ENCODE measurements at regions not wholly inside any gene's neighbourhood (a gene's known extent, or its start where the extent isn't known, plus 50 kb on each side); places are given as distances from the start of the nearest gene placed in this dataset.

DNA sequence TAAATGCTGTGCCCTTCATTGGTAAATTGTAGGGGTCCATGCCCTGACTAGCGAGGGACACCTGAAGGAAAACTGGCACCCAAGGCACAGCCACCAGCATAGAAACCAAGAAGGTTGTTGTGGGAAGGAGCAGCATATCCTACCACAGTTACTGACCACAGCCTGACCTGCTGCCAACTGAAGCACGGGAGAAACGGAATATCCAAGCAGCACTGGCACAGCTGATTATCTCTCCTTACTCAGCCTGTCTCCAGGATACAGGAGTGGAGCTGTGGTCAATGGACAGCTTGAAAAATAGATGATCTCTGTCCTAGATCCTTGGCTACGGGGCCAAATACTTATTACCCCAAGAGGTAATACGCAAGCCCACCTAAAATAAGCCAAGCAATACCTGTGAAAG, 164.5 kb downstream of the ATPSCKMT start:
- DNase-seq (ENCODE audit: low spot score) = no peak
- intact Hi-C loops (cut with DNase I) = no loop called here

DNA sequence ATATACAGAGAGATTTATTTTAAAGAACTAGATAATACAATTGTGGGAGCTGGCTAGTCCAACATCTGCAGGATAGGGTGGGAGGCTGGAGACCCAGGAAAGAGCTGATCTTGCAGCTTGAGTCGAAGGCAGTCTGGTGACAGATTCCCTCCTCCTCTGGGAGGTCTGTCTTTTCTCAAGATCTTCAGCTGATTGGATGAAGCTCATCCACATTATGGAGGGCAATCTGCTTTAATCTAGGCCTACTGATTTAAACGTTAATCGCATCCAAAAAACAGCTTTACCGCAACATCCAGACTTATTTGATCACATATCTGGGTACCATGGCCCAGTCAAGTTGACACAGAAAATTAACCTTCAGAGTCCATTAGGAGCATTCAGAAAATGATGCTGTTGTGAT, 168.1 kb downstream of the ATPSCKMT start:
- DNase-seq (ENCODE audit: low spot score) = no peak
- intact Hi-C loops (cut with DNase I) = no loop called here

- no peak for DNase-seq (ENCODE audit: low spot score)
- intact Hi-C loops (cut with DNase I) = no loop called here
These were observed 171.7 kb downstream of the ATPSCKMT start for GRCh38 chr5:10077791-10078545.

DNA sequence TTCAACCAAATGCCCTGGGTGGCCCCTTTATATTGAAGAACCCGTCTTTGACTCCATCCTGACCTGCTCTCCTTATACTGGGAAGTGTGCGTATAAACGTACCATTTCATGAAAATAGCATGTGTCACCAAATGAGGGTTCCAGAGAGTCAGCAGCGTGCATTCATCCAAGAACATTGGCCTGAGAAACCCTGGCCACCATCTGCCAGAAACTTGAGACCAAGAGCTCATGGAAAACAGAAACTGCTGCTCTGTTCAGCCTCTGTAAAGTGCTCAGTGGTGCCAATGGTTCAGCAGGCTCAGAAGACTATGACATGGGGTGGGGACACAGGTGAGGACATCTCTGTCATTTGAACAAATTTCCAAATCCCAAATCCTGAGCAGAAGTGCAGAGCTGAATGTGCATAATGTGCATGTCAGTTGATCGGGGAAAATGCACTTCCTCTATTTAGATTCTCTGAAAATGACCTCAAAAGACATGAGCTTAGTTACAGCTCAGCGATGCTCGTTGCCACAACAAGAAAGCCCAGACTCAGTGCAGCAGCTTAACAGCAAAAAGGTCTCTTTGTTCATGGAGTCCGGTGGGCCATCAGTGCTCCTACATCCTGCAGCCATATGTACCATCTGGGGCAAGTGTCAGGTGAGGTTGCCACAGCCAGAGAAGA, 176.1 kb downstream of the ATPSCKMT start:
- intact Hi-C loops (cut with DNase I) = no loop called here
- no peak for DNase-seq (ENCODE audit: low spot score)

- DNase-seq (ENCODE audit: low spot score) = no peak
- intact Hi-C loops (cut with DNase I) = no loop called here
These were observed 179.9 kb downstream of the ATPSCKMT start for GRCh38 chr5:10069637-10070313.

DNA sequence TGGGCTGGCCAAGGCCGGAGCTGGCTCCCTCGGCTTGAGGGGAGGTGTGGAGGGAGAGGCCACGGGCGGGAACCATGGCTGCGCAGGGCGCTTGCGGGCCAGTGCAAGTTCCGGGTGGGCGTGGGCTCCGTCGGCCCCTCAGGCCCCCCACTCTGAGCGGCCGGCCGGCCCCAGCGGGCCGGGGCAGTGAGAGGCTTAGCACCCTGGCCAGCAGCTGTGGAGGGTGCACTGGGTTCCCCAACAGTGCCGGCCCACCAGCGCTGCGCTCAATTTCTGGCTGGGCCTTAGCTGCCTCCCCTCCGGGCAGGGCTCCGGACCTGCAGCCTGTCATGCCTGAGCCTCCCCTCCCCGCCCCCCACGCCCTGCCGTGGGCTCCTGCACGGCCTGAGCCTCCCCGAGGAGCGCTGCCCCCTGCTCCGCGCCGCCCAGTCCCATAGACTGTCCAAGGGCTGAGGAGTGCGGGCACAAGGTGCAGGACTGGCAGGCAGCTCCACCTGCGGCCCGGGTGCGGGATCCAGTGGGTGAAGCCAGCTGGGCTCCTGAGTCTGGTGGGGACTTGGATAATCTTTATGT, 184.2 kb downstream of the ATPSCKMT start:
- intact Hi-C loops (cut with DNase I) = no loop called here
- DNase-seq (ENCODE audit: low spot score) = no peak

DNA sequence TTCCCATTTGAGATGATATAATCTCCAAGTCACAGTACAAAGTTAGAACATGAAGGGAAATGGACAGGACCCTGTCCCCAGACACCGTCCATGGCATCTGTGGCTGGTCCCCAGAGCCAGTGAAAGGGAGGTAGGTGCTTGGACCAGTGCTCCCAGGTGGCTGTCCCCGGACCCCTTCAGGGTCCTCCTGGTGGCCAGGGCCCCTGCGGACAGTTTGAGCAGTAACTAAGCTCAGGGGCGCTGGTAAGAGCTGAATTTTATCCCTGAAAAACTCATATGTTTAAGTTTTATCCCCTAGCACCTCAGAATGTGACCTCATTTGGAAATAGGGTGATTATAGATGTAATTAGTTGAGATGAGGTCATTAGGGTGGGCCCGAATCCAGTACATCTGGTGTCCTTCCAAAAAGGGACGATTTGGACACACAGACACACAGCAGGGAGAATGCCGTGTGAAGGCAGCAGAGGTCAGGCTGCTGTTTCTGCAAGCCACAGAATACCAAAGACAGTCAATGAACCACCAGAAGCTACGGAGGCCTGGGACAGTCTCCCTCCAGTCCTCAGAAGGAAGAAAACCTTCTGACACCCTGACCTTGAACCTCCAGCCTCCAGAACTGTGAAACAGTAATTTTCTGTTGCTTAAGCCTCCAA, 185.0 kb downstream of the ATPSCKMT start:
- intact Hi-C loops (cut with DNase I) = no loop called here
- no peak for DNase-seq (ENCODE audit: low spot score)

DNA sequence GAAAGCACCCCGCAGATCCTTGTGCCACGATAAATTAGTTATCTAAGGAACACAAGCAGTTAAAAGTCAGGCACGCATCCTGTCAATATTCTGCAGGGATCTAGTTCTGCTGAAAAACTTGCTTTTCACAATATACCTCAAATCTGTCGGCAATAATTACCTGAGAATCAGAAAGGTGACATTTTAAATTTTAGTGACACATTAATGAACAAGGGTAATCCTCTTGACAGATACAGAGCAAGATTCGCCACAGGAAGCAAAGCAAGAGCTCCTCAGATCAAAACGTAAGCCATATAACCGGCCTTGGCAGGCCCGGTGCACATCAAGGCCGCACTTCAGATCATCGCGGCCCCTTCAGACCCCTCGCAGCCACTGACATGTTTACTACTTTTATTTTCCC, 185.7 kb downstream of the ATPSCKMT start:
- no peak for DNase-seq (ENCODE audit: low spot score)
- intact Hi-C loops (cut with DNase I) = no loop called here

DNA sequence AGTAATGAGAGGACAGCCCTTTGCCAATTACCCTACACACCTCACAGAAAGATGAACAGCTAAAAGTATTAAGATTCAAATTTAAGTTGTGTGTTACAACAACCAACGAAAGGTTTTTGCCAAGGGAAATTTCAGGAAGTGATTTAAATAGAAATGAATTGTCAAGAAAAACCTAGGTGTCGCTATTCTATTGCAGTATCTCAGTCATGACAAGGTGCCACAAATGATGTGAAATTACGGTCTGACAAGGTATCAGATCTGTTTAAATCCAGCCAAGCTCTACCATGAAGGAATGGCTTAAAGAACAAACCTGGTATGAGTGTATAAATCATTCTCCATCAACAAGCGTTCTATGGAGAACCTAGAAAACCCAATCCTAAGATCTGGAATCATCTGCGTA, 189.7 kb downstream of the ATPSCKMT start:
- no peak for DNase-seq (ENCODE audit: low spot score)
- intact Hi-C loops (cut with DNase I) = no loop called here

- no peak for DNase-seq (ENCODE audit: low spot score)
- intact Hi-C loops (cut with DNase I) = no loop called here
These were observed 190.1 kb downstream of the ATPSCKMT start for GRCh38 chr5:10059556-10059955.

- no peak for DNase-seq (ENCODE audit: low spot score)
- intact Hi-C loops (cut with DNase I) = no loop called here
These were observed 192.3 kb downstream of the ATPSCKMT start for GRCh38 chr5:10057356-10057755.

DNA sequence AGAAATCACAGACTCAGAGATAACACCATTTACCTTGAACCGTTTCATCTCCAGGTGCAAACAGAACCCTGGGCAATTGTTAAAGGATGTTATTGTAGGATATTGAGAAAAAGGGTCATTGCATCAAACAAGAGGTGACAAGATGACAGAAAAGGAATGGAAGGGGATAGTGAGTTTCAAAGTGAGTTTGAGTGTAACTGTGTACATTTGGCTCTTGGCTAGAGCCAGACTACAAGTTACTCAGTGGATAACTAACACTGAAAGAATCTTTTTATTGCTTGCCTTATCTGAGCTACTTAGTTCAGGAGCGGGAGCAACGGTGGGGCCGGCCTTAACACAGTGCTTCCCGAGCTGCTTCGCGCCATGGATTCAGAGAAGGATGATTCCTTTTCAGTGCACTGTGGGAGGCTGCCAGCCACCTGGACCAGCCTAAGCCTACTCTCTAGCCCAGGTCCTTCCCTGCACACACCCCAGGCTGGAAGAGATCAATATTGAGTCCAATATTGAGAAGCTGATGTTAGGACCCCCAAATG, 193.4 kb downstream of the ATPSCKMT start:
- DNase-seq (ENCODE audit: low spot score) = no peak
- intact Hi-C loops (cut with DNase I) = no loop called here

DNA sequence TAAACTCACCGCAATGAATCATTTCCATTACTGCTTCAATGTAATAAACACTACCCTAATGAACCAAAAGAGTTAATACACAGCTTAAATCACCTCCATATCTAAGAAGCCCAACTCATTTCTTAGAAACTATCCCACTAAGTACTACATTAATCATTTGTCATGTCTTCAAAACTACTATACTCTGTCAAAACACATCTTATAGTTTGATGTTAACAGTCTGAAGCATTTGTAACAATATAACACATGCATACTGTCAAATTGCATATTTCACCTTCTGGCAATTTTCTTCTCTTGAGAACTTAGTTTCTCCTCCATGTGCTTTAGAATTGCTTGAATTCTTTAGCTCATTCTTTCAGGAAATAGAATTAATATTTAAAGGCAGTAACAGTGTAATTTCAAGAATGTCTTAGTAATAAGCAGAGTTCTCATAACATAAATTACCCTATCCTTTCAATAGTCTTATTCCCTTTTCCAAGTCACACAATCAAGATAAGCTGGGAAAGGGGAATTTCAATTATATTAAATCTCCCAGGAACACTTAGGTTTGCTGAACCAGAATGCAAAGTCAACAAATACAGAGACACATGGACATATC, 199.7 kb downstream of the ATPSCKMT start:
- no peak for DNase-seq (ENCODE audit: low spot score)
- intact Hi-C loops (cut with DNase I) = no loop called here

- intact Hi-C loops (cut with DNase I) = no loop called here
- DNase-seq (ENCODE audit: low spot score) = no peak
These were observed 203.0 kb downstream of the ATPSCKMT start for GRCh38 chr5:10046676-10047075.

DNA sequence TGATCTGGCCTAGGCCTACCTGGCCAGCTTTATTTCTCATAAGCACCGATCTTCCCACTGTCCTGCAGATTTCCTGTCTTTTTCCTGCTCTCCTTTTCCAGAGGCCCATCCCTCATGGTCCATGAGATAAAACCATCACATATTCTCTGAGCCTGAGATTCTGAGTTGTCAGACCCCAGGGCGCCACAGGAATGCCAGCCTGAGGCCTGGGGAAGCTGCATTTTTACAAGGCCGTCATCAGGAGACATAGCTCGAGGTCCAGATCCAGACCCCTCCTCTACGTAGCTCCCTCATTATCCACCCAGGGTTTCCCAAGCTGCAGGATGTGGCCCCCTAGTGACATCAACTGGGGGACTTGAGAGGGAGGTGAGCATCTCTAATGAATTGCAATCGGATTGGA, 204.3 kb downstream of the ATPSCKMT start:
- DNase-seq (ENCODE audit: low spot score) = no peak
- intact Hi-C loops (cut with DNase I) = no loop called here

DNA sequence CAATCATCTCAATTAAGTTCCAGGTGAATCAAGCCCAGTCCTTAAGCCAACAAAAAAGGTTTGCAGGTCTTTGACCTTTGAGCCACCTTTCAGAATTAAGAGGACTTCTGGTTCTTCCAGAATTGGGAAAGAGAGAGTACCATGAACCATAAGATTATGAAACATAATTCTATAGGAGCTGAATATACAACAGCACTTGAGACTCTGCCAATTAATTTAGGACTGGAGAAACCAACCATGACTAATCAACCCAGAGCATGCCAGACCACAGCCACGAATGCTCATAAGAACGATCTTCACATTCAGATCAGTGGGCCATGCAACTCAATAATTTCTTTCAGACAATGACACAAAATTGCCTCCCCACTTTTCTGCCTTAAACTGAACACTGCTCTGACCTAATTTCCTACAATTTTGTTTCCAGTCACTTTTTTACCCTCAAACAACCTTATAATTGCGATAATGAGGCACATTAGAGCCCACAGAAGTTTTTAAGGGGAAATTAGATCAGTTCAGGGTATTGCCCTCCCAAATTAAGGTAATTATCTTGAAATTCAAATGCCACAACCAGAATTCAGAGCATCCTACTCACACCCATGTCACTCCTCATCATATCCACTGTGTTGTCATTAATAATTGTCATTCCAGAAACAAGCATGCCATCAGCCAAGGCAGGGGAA, 213.4 kb downstream of the ATPSCKMT start:
- intact Hi-C loops (cut with DNase I) = no loop called here
- DNase-seq (ENCODE audit: low spot score) = no peak

GRCh38 chr5:10034001-10034400, 215.7 kb downstream of the ATPSCKMT start:
- intact Hi-C loops (cut with DNase I) = no loop called here
- peak; percentile 78 for DNase-seq (ENCODE audit: low spot score)

- no peak for DNase-seq (ENCODE audit: low spot score)
- intact Hi-C loops (cut with DNase I) = no loop called here
These were observed 217.9 kb downstream of the ATPSCKMT start for GRCh38 chr5:10031817-10032216.
